Cardiac muscle cell (in vitro differentiated cells and primary cell): ENCODE measurements at regions not wholly inside any gene's neighbourhood (a gene's known extent, or its start where the extent isn't known, plus 50 kb on each side); places are given as distances from the start of the nearest gene placed in this dataset.

Experiments
- DNase-seq, 2 donors: peaks; one replicate each; pipeline versions ENCODE4 v3.0.0 to v3.0.0-alpha.2; 2010 to 2017; ENCODE audit warnings: low read depth in 1 of 2, low spot score in 1 of 2
- H3K27ac ChIP-seq: fragments of 200-600 bp; sonication (generic); 2 replicates; pipeline ENCODE4 v1.5.1; 2016
- H3K27me3 ChIP-seq: fragments of 200-600 bp; sonication (generic); 2 replicates; pipeline ENCODE4 v1.6.0; 2016; ENCODE audit warnings: control low read depth
- H3K36me3 ChIP-seq: fragments of 200-600 bp; sonication (generic); 2 replicates; pipeline ENCODE4 v1.5.1; 2016; ENCODE audit warnings: control low read depth
- H3K4me1 ChIP-seq: fragments of 200-600 bp; sonication (generic); 2 replicates; pipeline ENCODE4 v1.8.1; 2017; ENCODE audit warnings: low read depth, mild to moderate bottlenecking, mixed run types
- H3K4me3 ChIP-seq: fragments of 200-600 bp; sonication (generic); 2 replicates; pipeline ENCODE4 v1.5.1; 2016; ENCODE audit warnings: mild to moderate bottlenecking
- H3K9me3 ChIP-seq: fragments of 200-600 bp; sonication (generic); 2 replicates; pipeline ENCODE4 v1.5.1; 2017; ENCODE audit warnings: low read depth, mild to moderate bottlenecking, control low read depth
- TF ChIP-seq, protein P1 (sequence below): IDR thresholded peaks from 2 replicates; pipeline ENCODE4 v1.5.1; 2012; ENCODE audit warnings: low read depth, mild to moderate bottlenecking, low read length

GRCh38 chr10:60618861-60619260, 159.4 kb upstream of the CDK1 start:
- Histone ChIP-seq H3K4me1 (no peaks in the 10 kb centered on the region), H3K36me3 (no peaks in the 10 kb centered on the region), H3K27ac (no peak overlapping the region), H3K27me3 (no peaks in the 10 kb centered on the region), H3K9me3 (no peaks in the 10 kb centered on the region), H3K4me3 (no peak overlapping the region)
- DNase-seq = no peak
- TF ChIP-seq, protein P1, sequence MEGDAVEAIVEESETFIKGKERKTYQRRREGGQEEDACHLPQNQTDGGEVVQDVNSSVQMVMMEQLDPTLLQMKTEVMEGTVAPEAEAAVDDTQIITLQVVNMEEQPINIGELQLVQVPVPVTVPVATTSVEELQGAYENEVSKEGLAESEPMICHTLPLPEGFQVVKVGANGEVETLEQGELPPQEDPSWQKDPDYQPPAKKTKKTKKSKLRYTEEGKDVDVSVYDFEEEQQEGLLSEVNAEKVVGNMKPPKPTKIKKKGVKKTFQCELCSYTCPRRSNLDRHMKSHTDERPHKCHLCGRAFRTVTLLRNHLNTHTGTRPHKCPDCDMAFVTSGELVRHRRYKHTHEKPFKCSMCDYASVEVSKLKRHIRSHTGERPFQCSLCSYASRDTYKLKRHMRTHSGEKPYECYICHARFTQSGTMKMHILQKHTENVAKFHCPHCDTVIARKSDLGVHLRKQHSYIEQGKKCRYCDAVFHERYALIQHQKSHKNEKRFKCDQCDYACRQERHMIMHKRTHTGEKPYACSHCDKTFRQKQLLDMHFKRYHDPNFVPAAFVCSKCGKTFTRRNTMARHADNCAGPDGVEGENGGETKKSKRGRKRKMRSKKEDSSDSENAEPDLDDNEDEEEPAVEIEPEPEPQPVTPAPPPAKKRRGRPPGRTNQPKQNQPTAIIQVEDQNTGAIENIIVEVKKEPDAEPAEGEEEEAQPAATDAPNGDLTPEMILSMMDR = no peak

- Histone ChIP-seq H3K4me3 (no peak overlapping the region), H3K9me3 (no peaks in the 10 kb centered on the region)
- TF ChIP-seq, protein P1 = no peak
Observed at GRCh38 chr10:60615541-60615940, 162.7 kb upstream of the CDK1 start.

DNA sequence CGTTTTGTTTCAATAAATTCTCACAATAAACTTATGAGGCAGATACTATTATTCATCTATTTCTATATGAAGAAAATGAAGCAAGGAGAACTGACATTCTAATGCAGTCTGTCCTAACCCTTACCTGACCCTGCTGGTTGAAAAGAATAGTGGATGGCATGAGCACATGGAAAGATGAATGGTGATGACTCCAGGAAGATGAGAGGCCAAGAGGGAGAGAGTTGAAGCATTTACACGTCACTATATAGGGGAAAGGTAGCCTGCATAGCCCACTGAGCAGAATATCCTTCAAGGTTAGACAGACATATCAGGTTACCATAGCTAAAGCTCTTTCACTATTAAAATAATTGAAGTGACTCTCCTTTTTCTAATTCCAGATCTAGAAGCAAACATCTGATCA, 163.9 kb upstream of the CDK1 start:
- DNase-seq = no peak
- Histone ChIP-seq H3K27ac (no peak overlapping the region), H3K27me3 (no peaks in the 10 kb centered on the region), H3K4me3 (no peak overlapping the region), H3K4me1 (no peaks in the 10 kb centered on the region), H3K9me3 (no peaks in the 10 kb centered on the region), H3K36me3 (no peaks in the 10 kb centered on the region)
- TF ChIP-seq, protein P1 = no peak

More at GRCh38 chr10:60615541-60615940, 162.7 kb upstream of the CDK1 start:
- Histone ChIP-seq H3K36me3 (no peaks in the 10 kb centered on the region), H3K27me3 (no peaks in the 10 kb centered on the region), H3K4me1 (no peaks in the 10 kb centered on the region), H3K27ac (no peak overlapping the region)
- DNase-seq = no peak

- no peak overlapping the region for H3K27ac ChIP-seq
- H3K4me3 ChIP-seq = no peak overlapping the region
- H3K27me3 ChIP-seq = no peaks in the 10 kb centered on the region
- H3K36me3 ChIP-seq = no peaks in the 10 kb centered on the region
- TF ChIP-seq, protein P1 = no peak
- no peaks in the 10 kb centered on the region for H3K4me1 ChIP-seq
- DNase-seq = no peak
- H3K9me3 ChIP-seq = no peaks in the 10 kb centered on the region
Observed at GRCh38 chr10:60613434-60613833, 164.8 kb upstream of the CDK1 start.

- H3K4me1 ChIP-seq = no peaks in the 10 kb centered on the region
- no peaks in the 10 kb centered on the region for H3K9me3 ChIP-seq
- TF ChIP-seq, protein P1 = no peak
- no peak overlapping the region for H3K4me3 ChIP-seq
- peak in 1 of 2 donors; percentile 66 for DNase-seq
- H3K27me3 ChIP-seq = no peaks in the 10 kb centered on the region
- H3K36me3 ChIP-seq = no peaks in the 10 kb centered on the region
- H3K27ac ChIP-seq = no peak overlapping the region
Observed at GRCh38 chr10:60611291-60611747, 167.0 kb upstream of the CDK1 start.

GRCh38 chr10:60607372-60607771, 170.9 kb upstream of the CDK1 start:
- no peaks in the 10 kb centered on the region for H3K36me3 ChIP-seq
- H3K4me3 ChIP-seq = no peak overlapping the region
- TF ChIP-seq, protein P1 = no peak
- DNase-seq = no peak
- H3K27ac ChIP-seq = no peak overlapping the region
- no peaks in the 10 kb centered on the region for H3K9me3 ChIP-seq
- no peaks in the 10 kb centered on the region for H3K27me3 ChIP-seq
- peaks cover 3% of the 10 kb centered on the region for H3K4me1 ChIP-seq
